ENCODE measurements at regions not wholly inside any gene's neighbourhood (a gene's known extent, or its start where the extent isn't known, plus 50 kb on each side); places are given as distances from the start of the nearest gene placed in this dataset.
"Not testable (repeated sequence)": the region's sequence is repeated elsewhere in the genome, so short reads cannot be mapped to it uniquely, and the experiment has no call there.

DNA sequence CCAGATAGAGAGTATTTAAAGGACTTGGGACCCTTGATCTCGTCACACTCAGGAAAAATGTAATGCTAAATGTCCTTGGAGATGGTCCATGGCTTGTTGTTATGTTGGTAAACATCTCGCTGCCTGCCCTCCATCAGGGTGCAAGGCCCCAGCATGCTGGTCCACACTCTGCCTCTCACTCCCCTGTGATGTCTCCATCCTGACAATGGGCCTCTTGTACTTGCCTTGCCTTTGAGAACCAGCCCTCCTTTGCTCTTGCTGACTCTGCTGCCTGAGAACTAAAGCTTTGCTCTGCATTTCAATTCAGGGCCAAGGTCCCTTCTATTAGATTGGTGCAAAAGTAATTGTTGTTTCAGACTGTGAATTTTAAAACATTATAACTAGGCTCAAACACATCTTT, 131.0 kb upstream of the LMNTD1 start:
- DNase-seq (ENCODE audit: low spot score), result peak; percentile 67

GRCh38 chr12:25686351-25686750, 133.3 kb upstream of the LMNTD1 start:
- no peak for DNase-seq (ENCODE audit: low spot score)

DNA sequence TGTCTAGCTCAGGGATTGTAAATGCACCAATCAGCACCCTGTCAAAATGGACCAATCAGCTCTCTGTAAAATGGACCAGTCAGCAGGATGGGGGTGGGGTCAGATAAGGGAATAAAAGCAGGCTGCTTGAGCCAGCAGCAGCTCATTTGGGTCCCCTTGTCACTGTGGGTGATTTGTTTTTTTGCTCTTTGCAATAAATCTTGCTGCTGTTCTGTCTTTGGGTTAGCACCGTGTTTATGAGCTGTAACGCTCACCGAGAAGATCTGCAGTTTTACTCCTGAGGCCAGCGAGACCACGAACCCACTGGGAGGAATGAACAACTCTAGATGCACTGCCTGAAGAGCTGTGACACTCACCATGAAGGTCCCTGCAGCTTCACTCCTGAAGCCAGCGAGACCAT, 134.1 kb upstream of the LMNTD1 start:
- no peak for DNase-seq (ENCODE audit: low spot score)

- not testable (repeated sequence) for DNase-seq (ENCODE audit: low spot score)
These were observed 135.8 kb upstream of the LMNTD1 start for GRCh38 chr12:25688851-25689250.

DNA sequence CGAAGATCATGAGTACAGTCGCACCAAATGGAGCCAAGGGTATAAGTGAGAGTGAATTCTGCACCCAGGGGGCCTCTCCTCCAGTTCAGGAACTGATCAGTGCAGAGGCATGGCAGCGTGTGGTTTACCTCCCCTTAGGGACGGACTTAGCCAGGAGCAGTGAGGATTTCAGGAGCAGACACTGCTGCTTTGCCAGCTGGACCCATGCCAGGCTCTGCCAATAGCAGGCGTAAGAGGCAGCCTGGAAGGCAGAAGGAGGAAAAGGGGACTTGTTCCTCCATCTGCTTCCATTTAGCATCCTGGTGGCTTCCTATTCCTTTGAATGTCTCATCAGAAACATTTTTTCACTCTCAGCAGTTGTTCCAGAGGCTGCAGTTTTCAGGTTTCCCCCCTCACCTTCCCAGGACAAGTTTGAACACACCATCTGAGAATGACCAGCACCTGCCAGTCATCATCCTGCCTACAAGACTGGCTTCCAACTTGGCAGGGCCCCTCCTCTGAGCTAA, 137.0 kb upstream of the LMNTD1 start:
- peak; percentile 22 for DNase-seq (ENCODE audit: low spot score)

- no peak for DNase-seq (ENCODE audit: low spot score)
These were observed 138.1 kb upstream of the LMNTD1 start for GRCh38 chr12:25690996-25691864.

DNA sequence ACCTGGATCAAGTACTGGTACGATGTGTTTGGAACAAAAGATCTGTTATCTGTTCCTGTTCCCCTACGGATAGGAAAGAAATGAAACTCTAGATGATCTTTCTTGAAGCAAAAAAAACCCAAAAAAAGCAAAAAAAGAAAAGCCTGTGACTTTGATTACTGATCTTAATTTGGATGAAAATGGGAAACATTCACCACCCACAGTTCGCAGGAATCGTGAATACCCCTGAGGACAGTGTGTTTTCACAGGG, 138.7 kb upstream of the LMNTD1 start:
- DNase-seq (ENCODE audit: low spot score), result no peak

DNA sequence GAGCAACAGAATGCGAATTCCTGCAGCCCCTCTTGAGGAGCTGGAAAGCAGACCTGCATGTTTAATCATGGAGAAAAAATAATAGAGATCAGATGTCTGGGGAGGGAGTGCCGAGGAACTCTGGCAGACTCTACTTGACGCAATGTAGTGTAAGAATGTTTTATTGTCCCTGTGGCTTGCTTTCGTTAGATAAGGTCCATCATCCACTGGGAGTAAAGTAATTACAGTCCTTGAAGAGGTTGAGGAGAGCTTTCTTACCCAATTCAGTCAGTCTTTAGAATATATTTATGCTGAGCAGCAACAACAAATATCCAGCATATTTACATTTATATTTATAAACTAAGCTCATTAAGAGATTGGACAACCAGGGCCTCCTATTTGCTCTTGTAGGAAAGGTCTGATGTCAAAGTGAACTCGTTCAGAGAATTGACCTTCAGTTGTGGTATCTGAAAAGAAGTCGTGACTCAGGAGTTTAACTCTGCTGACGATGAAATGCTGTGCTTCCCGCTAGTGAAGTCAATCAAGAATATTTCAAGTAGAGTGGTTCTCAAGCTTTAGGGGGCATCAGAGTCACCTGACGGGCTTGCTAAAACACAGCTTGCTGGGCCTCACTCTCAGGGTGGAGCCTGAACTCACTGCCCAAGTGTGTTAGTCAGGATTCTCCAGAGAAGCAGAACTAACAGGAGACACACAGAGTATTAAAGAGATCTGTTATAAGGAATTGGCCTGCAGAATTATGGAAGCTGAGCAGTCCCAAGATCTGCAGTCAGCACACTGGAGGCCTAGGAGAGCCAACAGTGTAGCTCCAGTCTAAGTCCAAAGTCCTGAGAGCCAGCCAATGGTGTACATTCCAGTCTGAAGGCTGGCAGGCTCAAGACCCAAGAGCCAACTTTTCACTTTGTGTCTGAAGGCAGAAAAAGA, 139.3 kb upstream of the LMNTD1 start:
- DNase-seq (ENCODE audit: low spot score), result no peak

DNA sequence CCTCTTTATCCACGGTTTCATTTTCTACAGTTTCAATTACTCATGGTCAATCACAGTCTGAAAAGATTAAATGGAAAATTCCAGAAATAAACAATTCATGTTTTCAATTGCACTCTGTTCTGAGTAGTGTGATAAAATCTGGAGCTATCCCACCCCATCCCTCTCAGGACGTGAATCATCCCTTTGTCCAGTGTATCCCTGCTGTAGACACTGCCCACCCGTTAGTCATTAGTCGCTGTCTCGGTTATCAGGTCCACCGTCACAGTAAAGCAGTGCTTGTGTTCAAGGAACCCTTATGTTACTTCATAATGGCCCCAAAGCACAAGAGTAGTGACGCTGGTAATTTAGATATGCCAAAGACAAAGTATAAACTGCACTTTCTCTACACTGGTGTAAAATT, 141.0 kb upstream of the LMNTD1 start:
- DNase-seq (ENCODE audit: low spot score), result peak; percentile 34

- no peak for DNase-seq (ENCODE audit: low spot score)
These were observed 142.5 kb upstream of the LMNTD1 start for GRCh38 chr12:25695574-25695973.

DNA sequence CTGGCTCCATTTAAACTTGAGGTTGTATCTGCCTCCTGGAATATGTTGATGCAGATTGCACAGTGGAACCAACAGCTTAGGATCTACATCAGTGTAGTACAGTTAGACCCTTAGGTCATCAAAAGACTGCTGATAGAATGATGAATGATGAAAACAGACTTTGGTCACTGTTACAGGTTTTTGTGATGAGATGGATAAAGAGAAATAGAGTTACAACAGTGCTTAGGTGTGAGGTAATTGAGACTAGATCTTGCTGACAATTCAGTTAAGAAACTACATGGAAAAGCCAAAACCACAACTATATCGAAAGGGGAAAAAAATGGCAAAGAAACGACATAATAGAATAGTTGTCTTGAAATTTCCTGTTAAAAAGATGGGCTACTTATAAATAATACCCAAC, 145.7 kb upstream of the LMNTD1 start:
- no peak for DNase-seq (ENCODE audit: low spot score)

- DNase-seq (ENCODE audit: low spot score), result no peak
These were observed 146.4 kb upstream of the LMNTD1 start for GRCh38 chr12:25699454-25699853.

DNA sequence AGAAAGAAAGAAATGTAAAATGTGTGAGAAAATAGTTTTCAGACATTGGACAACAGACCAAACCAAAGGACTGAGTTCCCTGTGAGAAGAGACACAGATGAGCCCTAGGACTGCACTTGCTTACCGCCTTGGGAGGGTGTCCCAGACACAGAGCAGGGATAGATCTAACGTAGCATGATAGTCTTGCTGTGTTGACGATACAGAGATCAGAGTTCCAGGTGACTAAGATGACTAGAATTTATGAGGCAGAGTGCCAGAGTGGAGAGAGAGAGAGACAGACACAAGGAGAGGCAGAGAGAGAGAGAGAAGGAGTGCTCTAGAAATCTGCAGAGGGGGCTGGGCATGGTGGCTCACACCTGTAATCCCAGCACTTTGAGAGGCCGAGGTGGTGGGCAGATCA, 148.2 kb upstream of the LMNTD1 start:
- DNase-seq (ENCODE audit: low spot score), result no peak

DNA sequence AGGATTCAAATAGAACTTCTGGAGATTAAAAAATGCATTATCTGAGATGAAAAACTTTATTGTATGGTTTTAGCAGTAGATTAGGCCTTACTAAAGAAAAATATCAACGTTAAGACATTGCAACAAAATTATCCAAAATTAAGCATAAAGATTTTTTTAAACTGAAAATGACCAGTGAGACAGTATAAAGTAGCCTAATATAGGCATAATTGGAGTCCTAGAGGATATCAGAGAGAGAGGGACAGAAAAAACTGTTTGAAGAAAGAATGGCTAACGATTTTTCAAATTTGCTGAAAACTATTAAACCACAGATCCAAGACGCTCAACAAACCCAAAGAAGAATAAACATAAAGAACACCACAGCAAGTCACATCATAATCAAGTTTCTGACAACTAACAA, 149.5 kb upstream of the LMNTD1 start:
- DNase-seq (ENCODE audit: low spot score), result no peak

- no peak for DNase-seq (ENCODE audit: low spot score)
These were observed 152.2 kb upstream of the LMNTD1 start for GRCh38 chr12:25705261-25705660.

- not testable (repeated sequence) for DNase-seq (ENCODE audit: low spot score)
These were observed 153.6 kb upstream of the LMNTD1 start for GRCh38 chr12:25706646-25707045.

DNA sequence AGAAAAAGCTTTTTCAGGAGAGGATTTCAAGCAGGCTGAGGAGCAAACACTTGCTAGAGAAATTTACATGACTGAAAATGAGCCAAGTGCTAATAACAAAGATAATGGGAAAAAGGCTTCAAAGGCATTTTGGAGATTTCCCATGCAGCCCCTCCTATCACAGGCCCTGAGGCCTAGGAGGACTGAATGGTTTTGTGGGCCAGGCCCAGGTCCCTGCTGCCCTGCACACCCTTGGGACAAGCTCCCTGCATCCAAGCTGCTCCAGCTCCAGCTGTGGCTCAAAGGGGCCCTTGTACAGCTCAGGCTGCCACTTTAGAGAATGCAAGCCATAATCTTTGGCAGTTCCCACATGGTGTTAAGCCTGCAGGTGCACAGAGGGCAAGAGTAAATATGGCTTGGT, 154.0 kb upstream of the LMNTD1 start:
- no peak for DNase-seq (ENCODE audit: low spot score)

DNA sequence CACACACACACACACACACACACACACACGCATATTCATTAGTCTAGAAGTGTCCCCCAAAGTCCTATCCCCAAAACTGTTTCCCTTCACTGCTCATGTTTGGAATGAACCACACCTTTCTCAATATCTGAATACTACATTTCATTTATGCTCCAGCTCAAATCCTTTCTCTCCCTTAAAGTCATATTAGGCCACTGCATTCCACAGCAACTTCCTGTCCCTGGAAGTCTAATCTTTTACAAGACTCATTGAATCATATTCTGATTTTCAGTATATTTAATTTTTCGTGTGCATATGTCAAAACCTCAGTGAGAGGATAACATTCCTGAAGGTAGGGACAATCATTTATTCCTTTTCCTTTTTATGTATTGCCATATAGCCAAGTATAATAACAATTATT, 155.6 kb upstream of the LMNTD1 start:
- DNase-seq (ENCODE audit: low spot score), result no peak

GRCh38 chr12:25710128-25710527, 157.0 kb upstream of the LMNTD1 start:
- no peak for DNase-seq (ENCODE audit: low spot score)

DNA sequence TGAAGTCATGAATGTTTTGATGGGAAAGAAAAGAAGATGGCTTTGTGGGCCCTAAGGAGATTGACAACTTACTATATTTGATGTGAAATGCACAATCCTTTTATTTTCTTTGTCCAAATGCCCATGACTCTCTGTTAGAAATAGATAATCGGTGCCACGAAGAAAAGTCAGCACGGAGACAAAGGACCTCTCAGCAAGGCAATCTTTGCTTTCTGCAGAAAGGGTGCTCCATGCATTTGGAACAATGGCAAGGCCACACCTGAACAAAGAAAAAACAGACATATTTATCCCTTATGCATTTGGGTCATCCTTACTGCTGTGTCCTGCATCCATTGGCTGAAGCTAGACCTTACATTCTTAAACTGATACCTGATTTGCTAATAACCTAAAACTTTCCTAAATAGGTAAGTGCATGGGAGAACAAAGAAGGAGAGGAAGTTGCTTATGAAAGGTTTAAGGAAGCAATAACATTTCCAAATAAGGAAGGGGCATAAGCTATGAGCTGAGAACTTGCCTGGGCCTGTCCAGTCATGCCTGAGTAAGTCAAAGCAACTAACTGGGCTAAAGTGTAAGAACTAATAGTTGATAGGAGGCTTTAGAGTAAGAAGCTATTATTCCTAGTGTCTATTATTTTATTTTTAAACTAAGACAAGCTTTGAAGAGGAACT, 158.0 kb upstream of the LMNTD1 start:
- not testable (repeated sequence) for DNase-seq (ENCODE audit: low spot score)

GRCh38 chr12:25712169-25712568, 159.1 kb upstream of the LMNTD1 start:
- no peak for DNase-seq (ENCODE audit: low spot score)

- DNase-seq (ENCODE audit: low spot score), result no peak
These were observed 160.2 kb upstream of the LMNTD1 start for GRCh38 chr12:25713264-25713663.

Measured in pons (tissue), 1 donor.